Germinal center (tissue), 1 donor: ENCODE measurements at regions not wholly inside any gene's neighbourhood (a gene's known extent, or its start where the extent isn't known, plus 50 kb on each side); places are given as distances from the start of the nearest gene placed in this dataset.
"Not testable (repeated sequence)": the region's sequence is repeated elsewhere in the genome, so short reads cannot be mapped to it uniquely, and the experiment has no call there.

Experiments used
- DNase-seq: peaks from one replicate; pipeline ENCODE4 v3.0.0; 2012; ENCODE audit warnings: mixed read lengths, low spot score

DNA sequence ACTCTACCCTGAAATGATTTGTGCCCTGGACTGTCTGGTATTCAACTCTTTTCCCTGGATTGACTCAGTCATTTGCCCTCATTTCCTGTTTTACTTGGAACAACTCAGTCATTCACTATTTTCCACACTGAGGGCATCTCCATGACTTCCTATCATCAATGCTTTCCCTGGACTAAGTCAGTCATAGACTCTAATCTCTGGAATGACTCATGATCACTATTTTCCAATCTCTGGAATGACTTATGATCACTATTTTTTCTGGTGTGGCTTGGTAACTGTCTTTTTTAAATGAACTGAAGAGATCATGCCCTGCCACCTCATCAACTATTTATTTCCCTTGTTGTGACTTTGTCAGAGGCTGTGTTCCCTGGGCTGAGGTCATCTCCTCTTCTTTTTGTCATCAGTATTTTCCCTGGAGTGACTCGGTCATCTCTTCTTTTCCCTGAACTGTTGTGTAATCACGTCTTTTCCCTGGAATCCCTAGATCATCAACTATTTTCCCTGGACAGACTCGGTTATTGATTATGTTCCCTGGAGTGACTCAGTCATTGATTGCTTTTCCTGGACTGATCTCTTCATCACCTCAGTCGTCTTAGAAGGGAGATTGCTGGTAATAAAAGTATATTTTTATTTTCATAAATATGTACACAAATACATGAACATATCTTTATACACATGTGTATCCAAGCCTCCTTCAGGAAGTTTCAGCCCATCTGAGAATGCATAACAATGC, 327.1 kb upstream of the VCX start:
- DNase-seq, result no peak

DNA sequence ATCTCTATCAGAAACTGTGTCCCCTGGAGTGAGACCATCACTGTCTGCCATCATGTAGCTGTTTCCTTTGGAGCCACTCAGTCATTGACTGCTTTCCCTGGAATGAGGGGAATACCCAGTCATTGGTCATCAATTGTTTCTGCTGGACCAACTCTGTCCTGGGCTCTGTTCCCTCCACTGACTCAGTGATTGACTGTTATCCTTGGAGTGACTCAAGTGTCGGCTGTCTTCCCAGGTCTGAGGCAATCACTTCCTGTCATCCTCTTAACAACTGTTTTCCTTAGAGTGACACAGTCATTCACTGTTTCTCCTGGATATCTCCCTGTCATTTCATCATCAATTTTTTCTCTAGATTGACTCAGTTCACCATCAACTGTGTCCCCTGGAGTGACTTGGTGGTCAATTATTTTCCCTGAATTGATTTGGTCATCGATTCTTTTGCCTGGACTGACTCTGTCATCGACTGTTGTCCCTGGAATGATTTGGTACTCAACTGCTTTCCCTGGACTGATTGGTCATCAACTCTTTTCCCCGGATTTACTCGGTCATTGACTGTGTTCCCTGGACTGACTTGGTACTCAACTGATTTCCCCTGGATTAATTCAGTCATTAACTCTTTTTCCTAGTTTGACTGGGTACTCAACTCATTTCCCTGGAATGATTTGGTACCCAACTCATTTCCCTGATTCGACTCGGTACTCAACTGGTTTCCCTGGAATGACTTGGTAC, 327.9 kb upstream of the VCX start:
- DNase-seq, result no peak

DNA sequence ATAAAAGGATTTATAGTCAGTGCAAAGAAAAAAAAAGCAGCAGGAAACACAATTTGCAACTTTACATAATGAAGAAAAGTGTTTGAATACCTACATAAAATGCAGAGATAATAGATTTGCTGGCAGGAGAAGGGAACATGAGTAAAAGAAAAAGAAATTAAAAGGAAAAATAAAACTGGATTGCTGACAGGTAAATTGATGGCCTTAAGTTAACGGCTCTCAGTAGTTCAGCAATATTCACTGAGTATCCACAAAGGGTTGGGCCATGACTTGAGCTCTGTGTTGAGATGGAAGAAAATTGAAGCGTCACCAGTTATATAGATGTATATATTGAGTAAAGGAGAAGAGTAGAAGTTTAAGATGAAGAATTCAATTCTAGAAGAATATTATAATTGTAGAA, 330.1 kb upstream of the VCX start:
- DNase-seq, result no peak

DNA sequence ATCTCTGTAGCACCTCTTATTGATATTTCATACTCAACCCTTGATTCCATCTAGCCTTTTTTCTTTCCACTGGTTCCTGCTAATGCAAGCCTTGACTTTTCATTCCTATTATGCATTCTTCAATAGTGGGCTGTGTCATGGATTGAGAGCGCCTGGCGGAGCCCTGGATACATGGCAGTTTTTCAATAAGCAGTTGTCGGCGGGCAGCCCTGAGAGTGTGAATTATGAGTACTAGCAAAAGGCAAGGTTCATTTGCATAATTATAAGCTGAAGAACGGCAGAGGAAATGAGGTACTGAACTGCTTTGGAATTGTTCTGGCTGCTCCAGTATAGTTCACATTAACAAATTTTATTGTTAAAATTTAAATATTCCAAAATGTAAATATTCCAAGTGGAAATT, 339.7 kb upstream of the VCX start:
- DNase-seq, result no peak

DNA sequence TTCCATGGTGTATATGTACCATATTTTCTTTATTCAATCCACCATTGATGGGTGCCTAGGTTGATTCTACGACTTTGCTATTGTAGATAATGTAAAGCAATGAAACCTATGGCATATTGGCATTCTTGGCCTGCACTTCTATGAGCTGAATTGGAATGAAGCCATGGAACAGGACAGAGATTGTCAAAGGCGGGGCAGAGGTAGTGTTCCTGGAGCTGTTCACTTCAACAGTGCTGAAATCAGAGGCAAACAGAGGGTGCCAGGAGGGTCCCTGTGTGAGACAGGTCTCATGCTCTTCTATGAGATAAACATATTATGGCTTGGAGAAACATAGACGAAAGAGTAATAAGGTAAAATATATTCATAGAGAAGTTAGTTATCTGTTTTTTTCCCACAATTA, 342.6 kb upstream of the VCX start:
- DNase-seq, result no peak

DNA sequence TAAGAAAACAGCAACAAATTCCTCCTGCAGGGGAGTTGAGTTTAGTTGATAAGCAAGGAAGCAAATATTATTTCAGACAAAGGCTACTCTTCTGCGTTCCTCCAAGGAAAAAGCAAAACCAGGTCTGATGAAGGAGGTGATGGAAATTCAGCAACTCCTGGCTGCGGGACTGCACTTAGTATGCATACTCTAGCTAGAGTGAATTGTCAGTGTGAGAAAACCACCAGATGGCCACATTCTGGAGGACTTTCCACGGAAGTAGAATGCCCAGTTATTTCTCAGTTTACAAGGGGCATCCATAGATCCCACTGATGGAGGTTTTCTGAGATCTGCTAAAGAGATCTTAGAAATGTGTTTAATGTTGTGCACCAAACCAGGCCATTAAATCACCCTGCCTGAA, 338.6 kb upstream of the PUDP start:
- no peak for DNase-seq

DNA sequence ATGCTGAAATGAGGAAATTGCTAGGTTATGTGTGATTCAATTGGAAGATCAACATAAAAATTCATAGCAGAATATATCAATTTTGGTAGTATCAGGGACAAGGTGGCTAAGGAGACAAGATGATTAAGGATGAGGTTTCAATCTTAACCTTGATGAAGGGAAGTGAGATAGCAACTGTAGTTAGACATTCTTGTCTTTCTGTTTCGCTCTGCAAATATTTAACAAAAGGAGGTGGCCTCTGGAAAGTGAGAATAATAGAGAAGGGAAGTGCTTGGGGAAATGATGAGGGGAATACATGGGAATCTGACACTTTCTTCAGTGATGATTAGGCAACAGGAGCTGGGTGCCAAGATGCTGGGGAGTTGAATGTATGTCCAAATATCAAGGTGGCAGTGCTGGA, 337.1 kb upstream of the PUDP start:
- DNase-seq, result no peak

DNA sequence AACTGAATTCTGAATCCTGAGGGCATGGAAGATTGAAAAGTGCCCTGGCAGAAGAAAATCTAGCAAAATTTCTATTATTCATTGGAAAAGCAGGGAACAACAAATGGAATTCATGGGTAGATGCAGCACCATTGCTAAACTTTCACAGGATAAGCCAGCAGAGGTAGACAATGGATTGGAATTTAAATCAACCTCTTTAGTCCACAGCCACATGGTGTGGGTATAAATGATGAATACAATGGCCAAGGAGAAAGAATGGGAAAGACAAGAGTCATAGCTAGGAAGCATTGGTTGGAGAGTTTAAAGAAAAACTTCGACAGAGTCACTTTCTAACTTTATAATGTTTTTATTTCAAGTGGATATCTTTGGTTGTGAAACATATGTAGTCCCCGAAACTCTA, 332.8 kb upstream of the PUDP start:
- no peak for DNase-seq

DNA sequence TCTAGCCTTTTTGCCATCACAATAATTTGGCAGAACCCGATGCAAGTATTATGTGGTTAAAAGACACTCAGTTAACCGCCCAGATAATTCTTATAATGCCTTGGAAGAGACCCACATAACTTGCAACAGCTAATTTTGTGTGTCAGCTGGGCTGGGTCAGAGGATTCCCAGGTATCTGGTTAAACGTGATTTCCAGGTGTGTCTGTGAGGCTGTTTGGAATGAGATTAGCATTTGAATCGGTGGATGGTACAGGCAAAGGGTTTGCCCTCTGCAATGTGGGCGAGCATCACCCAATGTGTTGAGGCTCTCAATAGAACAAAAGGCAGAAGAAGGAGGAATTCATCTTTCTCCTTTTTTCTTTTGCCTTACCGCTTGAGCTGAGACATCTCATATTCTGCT, 314.2 kb upstream of the PUDP start:
- no peak for DNase-seq

DNA sequence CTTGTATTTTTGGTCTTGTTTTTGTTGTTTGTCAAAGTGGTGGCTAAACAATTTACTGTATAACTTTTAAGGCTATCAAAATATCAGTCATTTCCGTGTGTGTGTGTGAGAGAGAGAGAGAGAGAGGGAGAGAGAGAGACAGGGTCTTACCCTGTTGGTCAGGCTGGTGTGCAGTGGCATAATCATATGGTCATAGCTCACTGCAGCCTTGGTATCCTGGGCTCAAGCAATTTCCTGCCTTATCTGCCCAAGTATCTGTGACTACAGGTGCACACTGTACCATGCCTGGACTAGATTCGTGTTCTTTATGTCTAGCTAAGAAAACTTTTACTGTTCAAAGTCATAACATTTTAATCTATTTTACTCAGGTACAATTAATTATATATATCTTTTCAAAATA, 313.1 kb upstream of the PUDP start:
- DNase-seq, result not testable (repeated sequence)

DNA sequence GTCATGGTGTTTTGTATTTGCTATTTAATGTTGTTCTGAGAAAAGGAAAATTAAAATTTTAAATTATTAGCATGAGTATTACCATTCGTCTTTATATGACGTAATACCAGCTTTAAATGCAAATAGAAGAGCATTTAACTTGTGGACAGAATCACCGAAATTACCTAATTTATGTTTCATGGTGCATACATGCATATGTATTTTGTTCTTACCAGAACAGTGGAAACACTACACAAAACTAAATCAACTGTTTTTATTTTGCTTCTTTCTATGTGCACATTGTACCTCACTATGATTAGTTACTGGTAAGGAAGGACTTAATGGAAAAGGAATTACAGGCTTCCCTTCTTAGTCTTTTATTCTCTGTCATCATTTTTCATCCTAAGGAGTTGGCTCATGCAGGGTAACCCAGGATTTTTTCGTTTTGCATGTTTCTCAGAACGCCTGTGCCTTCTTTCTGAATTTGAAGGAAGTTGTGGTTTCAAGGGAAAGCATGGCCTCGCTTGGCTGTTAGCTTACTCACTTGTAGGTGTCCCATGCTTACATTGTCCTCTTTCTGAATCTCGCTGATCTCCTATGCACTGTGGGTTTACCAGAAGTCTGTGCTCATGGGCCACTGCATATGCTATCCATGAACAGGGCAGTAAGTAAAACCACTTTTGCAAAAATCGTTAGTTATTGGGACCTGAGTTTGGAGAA, 300.0 kb upstream of the PUDP start:
- DNase-seq, result no peak

DNA sequence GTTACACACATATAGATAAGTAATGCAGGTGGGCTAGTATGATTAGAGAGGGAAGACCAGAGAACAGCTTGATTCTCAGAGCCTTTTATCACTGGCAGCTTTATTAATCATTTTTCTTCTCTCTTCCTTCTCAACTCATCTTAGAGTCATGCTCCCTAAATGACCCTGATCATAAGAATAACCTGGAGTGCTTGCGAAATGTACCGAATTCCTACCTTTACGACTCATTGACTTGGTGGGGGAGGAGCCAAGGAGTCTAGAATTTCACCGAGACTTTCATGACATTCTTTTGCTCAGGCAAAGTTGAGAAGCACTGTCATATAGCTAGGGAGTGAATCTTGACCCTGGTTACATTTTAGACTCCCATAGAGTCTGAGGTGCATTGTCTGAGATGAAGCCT, 298.9 kb upstream of the PUDP start:
- no peak for DNase-seq

DNA sequence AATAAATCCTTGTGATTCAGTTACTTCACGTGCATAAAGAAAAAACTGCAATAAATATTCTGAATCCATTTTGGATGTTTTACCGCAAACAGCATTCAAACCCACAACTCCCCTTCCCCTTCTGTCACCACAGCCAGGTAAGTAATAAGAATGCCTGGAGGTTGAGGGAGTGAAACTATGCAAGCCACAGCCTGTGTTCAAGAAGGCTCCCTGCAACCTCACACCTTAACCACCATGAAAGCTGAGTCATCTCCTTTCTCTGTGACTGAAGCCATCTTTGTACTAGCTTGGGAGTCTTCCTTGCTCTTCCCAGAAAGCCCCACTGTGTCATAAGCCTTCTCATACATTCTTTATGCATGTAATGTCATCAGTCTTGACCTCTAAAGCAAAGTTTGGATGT, 297.0 kb upstream of the PUDP start:
- DNase-seq, result no peak

DNA sequence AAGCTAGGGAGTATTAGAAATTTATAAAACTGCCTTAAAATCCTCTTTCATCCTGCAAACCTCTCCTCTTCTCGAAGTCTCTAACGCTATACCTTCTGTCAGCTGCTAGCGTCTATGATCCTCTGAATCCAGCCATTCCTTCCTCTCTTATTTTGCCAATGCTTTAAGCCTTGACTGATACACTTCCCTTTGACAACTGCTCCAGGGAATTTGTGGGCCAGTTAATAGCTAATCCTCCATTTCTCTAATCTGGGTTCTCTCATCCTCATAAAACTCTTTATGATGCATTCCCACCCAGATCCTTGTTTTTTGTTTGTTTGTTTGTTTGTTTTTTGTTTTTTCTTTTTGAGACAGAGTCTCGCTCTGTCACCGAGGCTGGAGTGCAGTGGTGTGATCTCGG, 293.6 kb upstream of the PUDP start:
- DNase-seq, result no peak

DNA sequence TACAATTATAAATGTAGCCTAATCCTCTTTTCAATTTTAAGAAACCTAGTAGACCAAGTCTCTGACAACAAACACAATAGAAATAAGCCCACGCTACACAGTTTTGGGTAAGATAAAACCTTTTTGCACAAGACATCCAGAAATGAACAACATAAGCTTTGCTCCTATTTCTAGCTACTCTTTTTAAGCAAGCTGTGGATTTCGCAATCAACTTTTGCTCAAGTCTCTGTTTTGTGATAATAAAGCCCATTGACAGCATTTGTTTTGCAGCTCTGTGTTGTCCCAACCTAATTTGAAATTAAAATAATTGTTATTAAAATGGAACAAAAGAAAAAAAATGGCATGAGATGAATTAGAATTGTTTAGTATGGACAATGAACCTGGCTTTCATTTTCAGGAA, 287.9 kb upstream of the PUDP start:
- no peak for DNase-seq

DNA sequence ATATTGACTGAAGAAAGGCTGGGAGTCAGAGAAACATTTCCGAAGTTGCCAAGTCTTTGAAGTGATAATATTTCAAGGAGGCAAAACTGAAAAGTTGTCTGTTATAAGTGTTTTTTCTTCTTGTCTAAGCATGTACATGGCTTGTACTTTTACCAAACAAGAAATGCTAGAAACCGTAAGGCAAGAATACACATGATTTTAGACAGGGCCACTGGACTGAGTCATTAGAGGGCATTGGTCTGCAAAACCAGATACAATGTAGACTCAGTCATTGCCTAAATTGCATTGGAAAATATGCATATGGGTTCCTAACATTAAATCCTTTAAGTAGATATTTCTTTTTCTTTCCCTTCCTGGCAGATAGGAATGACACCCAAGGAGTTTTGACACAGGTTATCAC, 284.9 kb upstream of the PUDP start:
- no peak for DNase-seq

DNA sequence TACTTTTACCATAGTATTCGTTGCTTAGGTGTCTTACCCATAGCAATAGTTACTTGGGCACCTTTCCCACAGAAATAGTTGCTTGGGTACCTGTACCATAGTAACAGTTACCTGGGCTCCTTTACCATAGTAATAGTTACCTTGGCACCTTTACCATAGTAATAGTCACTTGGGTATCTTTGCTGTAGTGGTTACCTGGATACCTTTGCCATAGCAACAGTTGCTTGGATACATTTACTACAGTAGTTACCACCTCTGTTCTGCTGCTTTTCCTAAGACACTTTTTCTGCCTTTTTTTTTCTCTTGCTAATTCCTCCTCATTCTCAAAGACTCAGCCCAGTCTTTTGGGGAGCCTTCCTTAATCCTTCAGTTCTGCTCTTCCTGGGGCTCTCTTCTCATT, 272.8 kb upstream of the PUDP start:
- DNase-seq, result no peak

DNA sequence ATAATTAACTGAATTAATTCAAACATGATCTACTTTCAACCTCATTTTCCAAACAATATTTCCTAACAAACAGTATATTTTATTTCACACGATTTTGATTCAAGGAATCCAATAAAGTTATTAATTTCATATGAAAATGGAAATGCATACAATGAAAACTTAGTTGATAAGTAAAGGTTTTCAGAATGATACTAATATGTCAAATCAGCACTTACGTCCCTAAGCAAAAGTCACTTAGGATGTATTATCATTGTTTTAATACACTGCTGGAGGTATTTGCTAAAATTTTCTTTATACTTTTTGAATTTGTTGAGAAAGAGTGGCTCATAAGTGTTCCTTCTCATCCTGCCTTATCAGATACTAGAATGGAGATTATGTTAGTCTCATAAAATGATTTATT, 266.8 kb upstream of the PUDP start:
- DNase-seq, result no peak

DNA sequence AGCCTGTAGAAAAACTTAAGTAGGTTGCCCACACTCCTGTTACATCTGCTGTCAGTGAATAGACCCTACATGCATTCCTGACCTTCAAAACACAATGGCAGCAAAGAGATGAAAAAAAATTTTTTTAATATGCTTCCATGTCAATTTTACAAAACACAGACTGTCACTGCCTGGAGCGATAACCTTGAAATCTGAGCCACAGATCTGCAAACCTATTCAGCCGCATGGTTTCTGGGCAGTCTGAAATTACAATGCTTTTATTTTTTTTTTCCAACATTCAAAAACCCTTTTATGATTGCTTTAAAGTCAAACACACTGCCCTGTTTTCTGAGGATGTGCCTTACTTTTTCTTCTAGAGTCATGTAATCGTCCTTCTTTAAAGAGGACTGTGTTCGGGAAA, 264.9 kb upstream of the PUDP start:
- DNase-seq, result no peak

DNA sequence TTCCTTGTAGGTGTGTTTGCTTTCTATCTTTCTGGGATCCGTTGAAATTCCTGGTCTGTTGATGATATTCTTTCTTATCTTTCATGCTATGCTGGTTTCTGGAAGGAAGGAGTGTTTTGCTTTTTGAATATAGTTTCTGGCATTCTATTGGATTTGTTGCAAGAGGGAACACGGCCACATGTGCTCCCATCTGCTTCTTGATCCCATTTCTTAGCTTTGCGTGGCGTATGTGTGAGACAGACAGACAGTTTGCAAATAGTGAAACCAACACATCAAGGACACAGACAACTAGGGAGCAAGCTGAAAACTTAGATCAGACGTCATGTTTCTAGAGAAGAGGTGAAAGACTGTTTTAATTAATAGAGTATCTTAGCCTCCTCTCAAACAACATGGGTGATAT, 261.9 kb upstream of the PUDP start:
- DNase-seq, result no peak

DNA sequence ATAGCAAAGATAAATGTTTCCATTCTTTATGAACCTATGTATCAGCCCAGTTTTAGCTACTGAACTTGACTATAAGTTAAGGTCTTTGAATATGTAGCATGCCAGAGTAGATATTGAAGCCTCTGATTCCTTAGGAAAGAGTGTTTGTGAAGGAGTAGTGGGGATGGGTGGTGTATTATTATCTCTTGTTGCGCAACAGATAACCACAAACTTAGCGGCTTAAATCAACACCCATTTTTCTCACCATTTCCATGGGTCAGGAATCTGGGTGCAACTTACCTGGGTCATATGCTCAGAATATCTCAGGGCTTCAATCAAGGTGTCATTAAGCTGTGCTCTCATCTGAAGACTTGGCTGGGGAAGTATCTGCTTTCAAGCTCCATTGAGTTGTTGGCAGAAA, 251.4 kb upstream of the PUDP start:
- DNase-seq, result no peak

DNA sequence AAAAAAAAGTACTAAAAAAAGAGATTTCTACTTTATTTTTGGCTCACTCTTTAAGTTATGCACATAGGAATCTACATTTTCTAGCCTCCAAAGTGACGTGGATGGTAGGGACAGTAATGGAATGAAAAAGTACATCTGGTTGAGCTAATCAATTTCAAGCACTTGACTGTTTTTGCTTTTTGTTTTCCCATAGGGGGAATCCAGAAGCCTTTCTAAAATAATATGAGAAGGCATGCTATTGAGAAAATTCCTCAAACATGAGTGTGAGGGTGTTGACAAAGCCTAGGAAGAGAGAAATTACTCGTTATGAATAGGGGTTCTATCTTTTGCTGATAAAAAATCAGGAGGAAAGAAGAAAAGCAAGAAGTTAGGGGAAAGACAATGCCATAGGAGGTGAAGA, 242.5 kb upstream of the PUDP start:
- DNase-seq, result no peak

DNA sequence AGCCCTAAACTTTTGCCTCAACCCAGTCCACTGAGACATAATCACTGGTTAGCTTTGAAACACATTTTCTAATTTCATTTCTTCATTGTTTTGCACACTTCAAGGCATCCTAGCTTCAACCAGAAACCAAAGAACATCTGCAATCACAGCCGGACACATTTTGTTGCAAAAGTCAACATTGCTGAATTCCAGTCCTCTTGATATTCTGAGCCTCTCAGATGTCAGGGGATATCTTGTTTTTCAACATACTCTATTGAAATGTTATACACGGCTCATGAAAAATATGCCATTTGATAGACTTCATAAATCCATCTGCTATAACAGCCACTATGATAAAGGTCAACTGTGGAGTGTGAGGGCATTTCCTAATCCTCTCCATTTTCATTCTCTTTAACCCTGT, 241.6 kb upstream of the PUDP start:
- DNase-seq, result no peak

DNA sequence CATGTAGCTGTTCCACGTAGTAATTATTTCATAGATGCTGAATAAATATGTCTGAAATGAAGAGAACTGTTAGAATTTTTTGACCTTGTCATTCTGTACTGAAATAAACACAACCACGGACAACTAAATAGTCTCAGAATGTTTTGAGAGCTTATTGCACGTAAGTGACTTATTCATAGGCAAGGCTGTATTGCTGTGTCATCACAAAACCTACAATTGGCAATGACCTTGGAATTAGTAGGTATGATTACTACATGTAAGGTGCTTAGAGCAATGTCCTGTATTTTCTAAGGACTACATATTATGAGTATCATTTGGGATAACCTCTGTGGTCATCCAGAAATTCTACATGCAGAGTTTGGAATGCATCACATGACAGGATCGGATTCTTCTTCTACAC, 237.2 kb upstream of the PUDP start:
- no peak for DNase-seq
